MM.1S (cell line): ENCODE measurements at regions not wholly inside any gene's neighbourhood (a gene's known extent, or its start where the extent isn't known, plus 50 kb on each side); places are given as distances from the start of the nearest gene placed in this dataset.

Experiments used
- DNase-seq: peaks from one replicate; pipeline ENCODE4 v3.0.0-alpha.2; 2015
- H2AFZ ChIP-seq: fragments of 300-600 bp; sonication (generic); 2 replicates; pipeline ENCODE4 v1.6.0; 2016; ENCODE audit warnings: antibody characterized with exemption, low read length
- H3F3A ChIP-seq: fragments of 300-600 bp; sonication (generic); 2 replicates; pipeline ENCODE4 v1.6.1; 2016; ENCODE audit warnings: mild to moderate bottlenecking, antibody characterized with exemption, low read length, moderate library complexity, mixed read lengths; ENCODE audit not compliant: insufficient read depth
- H3K27ac ChIP-seq: fragments of 300-600 bp; sonication (generic); 2 replicates; pipeline ENCODE4 v1.5.1; 2016; ENCODE audit warnings: mild to moderate bottlenecking, low read length
- H3K27me3 ChIP-seq: fragments of 300-600 bp; sonication (generic); replicated peaks from 2 replicates; pipeline ENCODE4 v1.6.0; 2016; ENCODE audit warnings: low read length; ENCODE audit not compliant: insufficient read depth
- H3K36me3 ChIP-seq: fragments of 300-600 bp; sonication (generic); replicated peaks from 2 replicates; pipeline ENCODE4 v1.6.1; 2016; ENCODE audit warnings: mild to moderate bottlenecking, low read length, mixed read lengths; ENCODE audit not compliant: insufficient read depth
- H3K4me1 ChIP-seq: fragments of 300-600 bp; sonication (generic); 2 replicates; pipeline ENCODE4 v1.6.1; 2016; ENCODE audit warnings: low read length, mixed read lengths
- H3K4me2 ChIP-seq: fragments of 300-600 bp; sonication (generic); 2 replicates; pipeline ENCODE4 v1.6.0; 2016; ENCODE audit warnings: low read depth, low read length
- H3K4me3 ChIP-seq: fragments of 300-600 bp; sonication (generic); 2 replicates; pipeline ENCODE4 v1.5.1; 2016; ENCODE audit warnings: low read length, mixed read lengths
- H3K79me2 ChIP-seq: fragments of 300-600 bp; sonication (generic); 2 replicates; pipeline ENCODE4 v1.6.1; 2016; ENCODE audit warnings: mixed run types, low read length, mixed read lengths
- H3K9ac ChIP-seq: fragments of 300-600 bp; sonication (generic); 2 replicates; pipeline ENCODE4 v1.6.1; 2016; ENCODE audit warnings: low read length, mixed read lengths
- H3K9me2 ChIP-seq: fragments of 300-600 bp; sonication (generic); replicated peaks from 2 replicates; pipeline ENCODE4 v1.6.1; 2016; ENCODE audit warnings: mild to moderate bottlenecking, low read length, mixed read lengths; ENCODE audit not compliant: insufficient read depth
- H3K9me3 ChIP-seq: fragments of 300-600 bp; sonication (generic); replicated peaks from 2 replicates; pipeline ENCODE4 v1.6.1; 2016; ENCODE audit warnings: mild to moderate bottlenecking, low read length, mixed read lengths; ENCODE audit not compliant: insufficient read depth
- H4K20me1 ChIP-seq: fragments of 300-600 bp; sonication (generic); 2 replicates; pipeline ENCODE4 v1.6.1; 2016; ENCODE audit warnings: mild to moderate bottlenecking, low read length, moderate library complexity, mixed read lengths; ENCODE audit not compliant: insufficient read depth
- EZH2 ChIP-seq: fragments of 300-600 bp; sonication (generic); optimal IDR thresholded peaks from 2 replicates; pipeline ENCODE3; 2017; ENCODE audit warnings: low read depth, mild to moderate bottlenecking, antibody characterized with exemption, low read length, mixed read lengths
- EZH2phosphoT487 ChIP-seq: fragments of 300-600 bp; sonication (generic); IDR thresholded peaks from 2 replicates; pipeline ENCODE4 v1.6.1; 2018; ENCODE audit warnings: antibody characterized with exemption, low read length
- TF ChIP-seq, protein P1 (sequence below): fragments of 300-600 bp; sonication (generic); IDR thresholded peaks from 2 replicates; pipeline ENCODE4 v1.5.1; 2016; ENCODE audit warnings: antibody characterized with exemption, low read length, mixed read lengths

DNA sequence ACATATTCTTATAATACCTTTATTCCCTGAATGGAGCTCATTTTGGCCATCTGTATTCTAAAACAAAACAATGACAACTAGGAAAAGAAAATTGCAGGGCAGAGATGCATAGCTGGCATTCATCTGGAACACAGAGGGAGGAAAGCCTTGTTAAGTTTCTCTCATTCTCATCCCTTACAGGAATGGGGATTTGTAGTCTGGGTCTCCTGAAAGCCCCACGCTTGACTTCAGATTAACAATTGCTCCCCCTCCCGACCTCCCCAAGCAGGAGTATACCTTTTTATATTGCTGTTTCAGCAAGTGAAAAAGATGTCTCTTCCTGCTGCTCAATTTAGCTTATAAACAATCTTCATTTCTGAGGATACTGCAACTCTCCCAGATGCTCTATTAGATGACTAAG, 812.1 kb downstream of the EFNA5 start:
- Histone ChIP-seq H3K9me2 (no peaks in the 10 kb centered on the region), H3K9ac (no peak overlapping the region), H3K36me3 (no peaks in the 10 kb centered on the region), H3K27me3 (no peaks in the 10 kb centered on the region), H3K9me3 (no peaks in the 10 kb centered on the region), H3K4me3 (no peak overlapping the region), H3K4me1 (peaks cover 45% of the 10 kb centered on the region), H2AFZ (no peak overlapping the region), H4K20me1 (no peaks in the 10 kb centered on the region), H3K79me2 (no peaks in the 10 kb centered on the region), H3K27ac (no peak overlapping the region), H3F3A (no peaks in the 10 kb centered on the region), H3K4me2 (no peak overlapping the region)
- no peak for DNase-seq
- TF ChIP-seq EZH2 = no peak
- no peak for TF ChIP-seq EZH2phosphoT487
- TF ChIP-seq, protein P1, sequence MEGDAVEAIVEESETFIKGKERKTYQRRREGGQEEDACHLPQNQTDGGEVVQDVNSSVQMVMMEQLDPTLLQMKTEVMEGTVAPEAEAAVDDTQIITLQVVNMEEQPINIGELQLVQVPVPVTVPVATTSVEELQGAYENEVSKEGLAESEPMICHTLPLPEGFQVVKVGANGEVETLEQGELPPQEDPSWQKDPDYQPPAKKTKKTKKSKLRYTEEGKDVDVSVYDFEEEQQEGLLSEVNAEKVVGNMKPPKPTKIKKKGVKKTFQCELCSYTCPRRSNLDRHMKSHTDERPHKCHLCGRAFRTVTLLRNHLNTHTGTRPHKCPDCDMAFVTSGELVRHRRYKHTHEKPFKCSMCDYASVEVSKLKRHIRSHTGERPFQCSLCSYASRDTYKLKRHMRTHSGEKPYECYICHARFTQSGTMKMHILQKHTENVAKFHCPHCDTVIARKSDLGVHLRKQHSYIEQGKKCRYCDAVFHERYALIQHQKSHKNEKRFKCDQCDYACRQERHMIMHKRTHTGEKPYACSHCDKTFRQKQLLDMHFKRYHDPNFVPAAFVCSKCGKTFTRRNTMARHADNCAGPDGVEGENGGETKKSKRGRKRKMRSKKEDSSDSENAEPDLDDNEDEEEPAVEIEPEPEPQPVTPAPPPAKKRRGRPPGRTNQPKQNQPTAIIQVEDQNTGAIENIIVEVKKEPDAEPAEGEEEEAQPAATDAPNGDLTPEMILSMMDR = no peak

DNA sequence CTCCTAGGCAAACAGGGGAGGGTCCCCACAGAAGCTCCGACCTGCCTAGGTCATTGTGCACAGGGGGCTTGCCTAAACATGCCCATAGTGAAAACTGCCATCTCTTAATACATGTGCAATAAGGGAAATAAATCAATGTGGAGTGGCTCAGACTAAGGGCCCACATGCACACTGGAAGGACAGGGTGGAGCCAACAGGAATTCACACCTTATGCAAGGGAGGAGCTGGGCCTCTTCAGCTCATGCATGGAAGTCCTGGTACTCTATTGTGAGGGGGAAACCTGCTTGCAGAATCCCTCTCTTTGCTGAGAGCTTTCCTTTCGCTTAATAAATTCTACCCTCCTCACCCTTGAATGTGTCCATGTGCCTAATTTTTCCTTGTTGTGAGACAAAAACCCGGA, 815.8 kb downstream of the EFNA5 start:
- H3K36me3 ChIP-seq = no peaks in the 10 kb centered on the region
- no peaks in the 10 kb centered on the region for H3K9me3 ChIP-seq
- peaks cover 10% of the 10 kb centered on the region; the same call in 1 of the 2 replicates for H3K4me1 ChIP-seq
- H3K4me2 ChIP-seq = no peak overlapping the region
- H3K9me2 ChIP-seq = no peaks in the 10 kb centered on the region
- H3K9ac ChIP-seq = no peak overlapping the region
- H4K20me1 ChIP-seq = no peaks in the 10 kb centered on the region
- H3K27me3 ChIP-seq = no peaks in the 10 kb centered on the region
- no peak overlapping the region for H3K27ac ChIP-seq
- no peak overlapping the region for H3K4me3 ChIP-seq
- TF ChIP-seq, protein P1 = no peak
- TF ChIP-seq EZH2 = no peak
- no peak for TF ChIP-seq EZH2phosphoT487
- H3K79me2 ChIP-seq = no peaks in the 10 kb centered on the region
- no peaks in the 10 kb centered on the region for H3F3A ChIP-seq
- DNase-seq = no peak
- no peak overlapping the region for H2AFZ ChIP-seq

DNA sequence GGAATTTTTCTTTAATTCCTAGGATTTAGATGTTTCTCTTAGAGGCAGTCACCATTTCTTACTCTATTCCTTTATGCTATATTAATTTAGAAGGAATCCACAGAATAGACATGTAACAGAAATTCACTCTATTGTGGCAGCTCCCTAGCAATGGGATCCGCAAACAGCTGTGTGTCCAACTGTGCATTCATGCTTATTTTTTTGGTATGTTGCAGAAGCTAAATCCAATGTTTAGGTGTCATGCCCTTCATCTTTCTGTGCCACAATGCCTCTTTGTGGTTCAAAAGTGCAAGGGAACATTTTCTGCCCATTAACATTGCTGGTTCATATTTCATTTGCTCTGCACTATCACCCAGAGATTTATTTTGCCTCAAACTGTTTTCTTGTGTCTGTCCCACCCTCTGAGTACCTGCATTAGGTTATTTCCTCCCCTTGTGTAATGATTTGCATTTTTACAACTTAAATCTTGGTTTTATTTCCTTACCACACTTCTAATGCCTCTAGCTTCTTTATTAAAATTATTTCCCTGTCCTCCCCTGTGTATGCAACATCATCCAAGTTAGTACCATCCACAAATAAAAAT, 816.5 kb downstream of the EFNA5 start:
- Histone ChIP-seq H3K4me2 (no peak overlapping the region), H2AFZ (no peak overlapping the region), H3K9me3 (no peaks in the 10 kb centered on the region), H3K4me1 (peaks cover 8% of the 10 kb centered on the region; the same call in 1 of the 2 replicates), H3F3A (no peaks in the 10 kb centered on the region), H3K4me3 (no peak overlapping the region), H3K36me3 (no peaks in the 10 kb centered on the region), H3K9ac (no peak overlapping the region), H3K9me2 (no peaks in the 10 kb centered on the region), H3K27me3 (no peaks in the 10 kb centered on the region), H3K79me2 (no peaks in the 10 kb centered on the region), H3K27ac (no peak overlapping the region), H4K20me1 (no peaks in the 10 kb centered on the region)
- no peak for DNase-seq
- TF ChIP-seq, protein P1 = no peak
